ENCODE measurements at regions not wholly inside any gene's neighbourhood (a gene's known extent, or its start where the extent isn't known, plus 50 kb on each side); places are given as distances from the start of the nearest gene placed in this dataset.

- WGBS, 4 donors: 48 to 61% (median 55%) methylated on average over 4 of the region's 4 CpGs
- Histone ChIP-seq H3K27ac (no peak overlapping the region), H3K9me3 (peaks cover 0 to 4% (median 0%) of the 10 kb centered on the region in 12 donors), H3K36me3 (no peaks in the 10 kb centered on the region), H3K4me3 (no peak overlapping the region), H3K4me1 (no peaks in the 10 kb centered on the region), H3K27me3 (no peaks in the 10 kb centered on the region)
- intact Hi-C loops (cut with DNase I): no loop called here
- no peak for DNase-seq
- ATAC-seq: no peak
- no peak for TF ChIP-seq POLR2A (IDR thresholded peaks at IDR 0.05)
These were observed 103.4 kb downstream of the IL20RB start for GRCh38 chr3:137061186-137061585.

- TF ChIP-seq CTCF (IDR thresholded peaks at IDR 0.05) (no peak), POLR2A (IDR thresholded peaks at IDR 0.05) (no peak)
- WGBS, 4 donors: 66 to 90% (median 80%) methylated on average over 2 of the region's 2 CpGs
These were observed 104.5 kb downstream of the IL20RB start for GRCh38 chr3:137062250-137062649.

GRCh38 chr3:137065381-137065780 lies 107.6 kb downstream of the IL20RB start:
- intact Hi-C loops (cut with DNase I): no loop called here
- Histone ChIP-seq H3K4me3 (no peak overlapping the region), H3K4me1 (no peaks in the 10 kb centered on the region), H3K36me3 (no peaks in the 10 kb centered on the region), H3K27ac (no peak overlapping the region), H3K9me3 (peaks cover 0 to 4% (median 0%) of the 10 kb centered on the region in 12 donors), H3K27me3 (no peaks in the 10 kb centered on the region)
- WGBS, 4 donors: 62 to 93% (median 74%) methylated on average over 1 of the region's 1 CpG
- DNase-seq: no peak
- ATAC-seq: no peak
- TF ChIP-seq POLR2A (IDR thresholded peaks at IDR 0.05) (no peak), CTCF (IDR thresholded peaks at IDR 0.05) (no peak)

More at GRCh38 chr3:137062250-137062649, 104.5 kb downstream of the IL20RB start:
- H3K36me3 ChIP-seq: no peaks in the 10 kb centered on the region
- no peak overlapping the region for H3K4me3 ChIP-seq
- intact Hi-C loops (cut with DNase I): no loop called here
- peaks cover 0 to 4% (median 0%) of the 10 kb centered on the region in 12 donors for H3K9me3 ChIP-seq
- no peaks in the 10 kb centered on the region for H3K4me1 ChIP-seq
- H3K27me3 ChIP-seq: no peaks in the 10 kb centered on the region
- H3K27ac ChIP-seq: no peak overlapping the region
- no peak for DNase-seq
- no peak for ATAC-seq

- no peak for ATAC-seq
- Histone ChIP-seq H3K4me3 (no peak overlapping the region), H3K9me3 (peaks cover 0 to 4% (median 0%) of the 10 kb centered on the region in 12 donors), H3K27me3 (no peaks in the 10 kb centered on the region), H3K36me3 (no peaks in the 10 kb centered on the region), H3K27ac (no peak overlapping the region), H3K4me1 (no peaks in the 10 kb centered on the region)
- 77 to 84% (median 81%) methylated on average over 2 of the region's 2 CpGs for WGBS, 4 donors
- intact Hi-C loops (cut with DNase I): no loop called here
- no peak for TF ChIP-seq POLR2A (IDR thresholded peaks at IDR 0.05)
- no peak for TF ChIP-seq CTCF (IDR thresholded peaks at IDR 0.05)
- no peak for DNase-seq
These were observed 108.3 kb downstream of the IL20RB start for GRCh38 chr3:137066092-137066491.

GRCh38 chr3:137071104-137071503 lies 113.3 kb downstream of the IL20RB start:
- no peaks in the 10 kb centered on the region for H3K9me3 ChIP-seq

More at GRCh38 chr3:137071104-137071503, 113.3 kb downstream of the IL20RB start:
- intact Hi-C loops (cut with DNase I): no loop called here
- Histone ChIP-seq H3K27me3 (peaks cover 0 to 5% (median 0%) of the 10 kb centered on the region in 9 donors), H3K4me3 (no peak overlapping the region), H3K36me3 (no peaks in the 10 kb centered on the region), H3K27ac (no peak overlapping the region), H3K4me1 (no peaks in the 10 kb centered on the region)
- TF ChIP-seq POLR2A (IDR thresholded peaks at IDR 0.05) (no peak), CTCF (IDR thresholded peaks at IDR 0.05) (no peak)
- ATAC-seq: no peak
- no peak for DNase-seq
- 8 to 39% (median 27%) methylated on average over 1 of the region's 1 CpG for WGBS, 4 donors
